ENCODE measurements at regions not wholly inside any gene's neighbourhood (a gene's known extent, or its start where the extent isn't known, plus 50 kb on each side); places are given as distances from the start of the nearest gene placed in this dataset.
"Not testable (repeated sequence)": the region's sequence is repeated elsewhere in the genome, so short reads cannot be mapped to it uniquely, and the experiment has no call there.

DNA sequence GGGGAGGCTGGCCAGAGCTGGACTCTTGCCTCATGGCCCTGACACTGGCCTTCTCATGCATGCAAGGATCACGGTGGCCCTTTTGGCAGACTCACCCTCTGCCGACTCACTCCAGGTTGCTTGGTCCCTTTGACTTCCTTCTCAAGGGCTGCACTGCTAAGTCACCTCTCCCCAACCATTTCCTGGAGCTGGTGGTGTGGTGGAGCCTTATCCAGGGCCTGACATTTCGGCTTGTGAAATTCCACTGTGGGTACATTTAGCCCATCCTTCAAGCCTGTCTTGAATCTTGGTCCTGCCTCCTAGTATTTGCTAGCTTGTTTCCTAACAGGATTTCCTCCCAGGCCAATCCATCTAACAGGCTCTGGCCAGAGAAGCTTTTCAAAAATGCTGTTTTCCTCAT lies 52.6 kb upstream of the JUN start:
- no peak for DNase-seq (ENCODE audit: low read depth in 2 of 2)

DNA sequence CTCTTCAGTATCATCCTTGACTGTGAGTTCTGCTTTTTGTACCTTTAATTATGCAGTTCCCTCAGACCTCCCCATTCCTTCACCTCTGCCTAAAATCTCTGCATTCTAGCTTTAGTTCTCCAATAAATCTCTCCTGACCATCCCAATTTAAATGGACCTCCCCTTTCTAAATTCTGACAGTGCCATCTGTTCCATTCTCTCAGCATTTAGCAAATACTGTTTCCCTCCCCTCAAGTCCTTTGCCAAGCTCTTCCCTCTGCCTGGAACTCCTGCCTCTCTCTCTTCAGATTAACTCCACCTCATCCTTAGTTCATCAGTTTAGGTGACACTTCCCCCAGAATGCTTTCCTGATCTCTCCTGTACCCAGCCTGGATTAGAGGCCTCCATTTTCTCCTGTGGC lies 54.0 kb upstream of the JUN start:
- DNase-seq (ENCODE audit: low read depth in 2 of 2), result no peak

DNA sequence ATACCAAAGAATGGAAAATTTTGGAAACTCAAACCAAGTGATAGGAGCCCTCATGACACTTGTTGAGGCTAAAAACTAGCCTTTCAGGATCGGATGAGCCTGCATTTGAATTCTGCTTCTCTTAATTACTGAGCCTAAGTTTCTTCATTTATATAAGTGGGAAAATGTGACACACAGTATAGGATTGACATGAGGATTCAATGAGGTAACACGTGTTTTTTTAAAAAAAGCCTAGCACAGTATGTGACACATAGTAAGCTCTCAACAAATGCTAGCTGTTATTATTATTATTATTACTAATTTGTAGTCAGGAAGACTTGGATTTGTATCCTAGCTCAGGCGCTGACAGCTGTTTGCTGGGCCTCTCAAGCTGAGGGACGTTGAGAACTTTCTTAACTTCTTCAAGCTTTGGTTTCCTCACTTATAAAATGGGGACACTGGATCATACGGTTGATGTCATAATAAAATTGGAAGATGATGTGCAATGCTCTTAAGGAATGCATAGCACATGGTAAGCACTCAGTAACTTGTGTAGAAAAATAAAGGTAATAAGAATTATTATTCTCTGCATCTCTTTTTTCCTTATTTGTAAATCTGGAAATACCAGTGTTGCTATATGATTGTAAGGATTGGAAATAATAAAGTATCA lies 55.4 kb upstream of the JUN start:
- DNase-seq (ENCODE audit: low read depth in 2 of 2), result no peak

GRCh38 chr1:58839846-58840835 lies 56.3 kb upstream of the JUN start:
- no peak for DNase-seq (ENCODE audit: low read depth in 2 of 2)

- DNase-seq (ENCODE audit: low read depth in 2 of 2), result peak in 1 of 2 donors; percentile 9
Observed at GRCh38 chr1:58841455-58841854, 57.6 kb upstream of the JUN start.

- DNase-seq (ENCODE audit: low read depth in 2 of 2), result no peak
Observed at GRCh38 chr1:58842941-58843340, 59.1 kb upstream of the JUN start.

DNA sequence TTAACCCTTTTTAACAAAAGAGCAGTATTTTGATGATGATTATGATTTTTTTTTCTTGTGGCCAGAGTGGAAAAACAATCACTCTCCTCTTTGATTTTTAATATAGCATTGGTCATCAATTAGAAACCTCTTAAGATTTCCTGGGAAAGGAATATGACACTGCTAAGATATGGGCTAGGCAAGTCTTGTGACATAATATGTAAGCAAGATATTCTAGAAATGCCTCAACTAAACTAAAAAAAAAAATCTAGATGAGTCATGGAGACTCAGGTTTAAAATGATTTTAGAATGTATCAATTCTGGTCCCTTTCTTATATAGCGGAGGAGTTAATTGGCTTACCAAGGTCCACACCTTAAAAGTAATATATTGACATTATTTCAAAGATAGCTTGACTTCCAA lies 60.3 kb upstream of the JUN start:
- no peak for DNase-seq (ENCODE audit: low read depth in 2 of 2)

GRCh38 chr1:58845942-58846341 lies 62.1 kb upstream of the JUN start:
- no peak for DNase-seq (ENCODE audit: low read depth in 2 of 2)

- DNase-seq (ENCODE audit: low read depth in 2 of 2), result no peak
Observed at GRCh38 chr1:58848818-58849411, 65.1 kb upstream of the JUN start.

- DNase-seq (ENCODE audit: low read depth in 2 of 2), result no peak
Observed at GRCh38 chr1:58849551-58849950, 65.7 kb upstream of the JUN start.

GRCh38 chr1:58850636-58851035 lies 66.8 kb upstream of the JUN start:
- no peak for DNase-seq (ENCODE audit: low read depth in 2 of 2)

GRCh38 chr1:58852731-58853485 lies 69.1 kb upstream of the JUN start:
- DNase-seq (ENCODE audit: low read depth in 2 of 2), result no peak

GRCh38 chr1:58854576-58854975 lies 70.7 kb upstream of the JUN start:
- no peak for DNase-seq (ENCODE audit: low read depth in 2 of 2)

- no peak for DNase-seq (ENCODE audit: low read depth in 2 of 2)
Observed at GRCh38 chr1:58855274-58856165, 71.7 kb upstream of the JUN start.

- DNase-seq (ENCODE audit: low read depth in 2 of 2), result not testable (repeated sequence)
Observed at GRCh38 chr1:58856281-58856680, 72.4 kb upstream of the JUN start.

DNA sequence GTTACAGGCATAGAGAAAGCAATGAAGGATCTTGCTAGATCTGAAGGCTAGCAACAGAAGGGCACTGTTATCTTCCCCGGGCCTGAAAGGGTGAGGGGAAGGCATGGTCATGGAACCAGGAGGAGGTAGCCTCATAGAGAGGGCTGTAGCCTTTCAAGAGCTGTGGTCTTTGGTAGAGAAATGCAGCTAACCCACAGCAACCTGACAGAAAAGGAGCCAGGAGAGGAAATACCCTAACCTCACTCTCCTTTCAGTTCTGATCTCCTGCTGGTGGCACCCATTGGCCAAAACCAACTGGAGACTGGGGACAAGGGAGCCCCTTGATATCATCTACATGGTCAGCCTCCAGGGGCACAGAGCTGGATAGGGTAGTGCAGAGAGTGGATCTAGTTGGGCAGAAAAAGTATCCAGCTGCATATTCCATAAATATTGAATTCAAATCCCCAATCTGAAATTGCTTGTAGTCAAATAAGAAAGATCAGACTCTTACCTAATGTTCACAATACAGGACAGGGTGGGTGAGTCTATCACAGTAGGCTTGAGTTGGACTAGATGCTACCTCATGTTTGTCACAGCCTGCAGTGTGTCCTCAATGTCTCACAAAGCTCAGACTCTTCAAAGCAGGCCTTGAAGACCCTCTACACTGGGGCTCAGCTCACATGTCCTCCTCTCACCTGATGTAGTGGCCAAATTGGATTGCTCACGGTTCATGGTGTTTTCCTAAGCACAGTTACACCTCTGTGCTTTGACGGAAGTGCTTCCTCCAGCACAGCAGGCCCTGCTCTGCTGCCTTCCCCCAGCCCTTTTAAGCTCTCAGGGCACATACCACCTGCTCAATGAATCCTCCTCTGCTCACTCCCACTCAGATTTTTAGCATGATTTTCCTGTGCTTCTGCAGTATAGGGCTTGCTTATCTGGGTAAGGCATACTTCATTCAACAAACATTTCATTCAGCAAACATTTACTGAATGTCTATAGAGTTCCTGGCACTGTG lies 74.1 kb upstream of the JUN start:
- DNase-seq (ENCODE audit: low read depth in 2 of 2), result peak in 1 of 2 donors; percentile 12

GRCh38 chr1:58859769-58860485 lies 76.1 kb upstream of the JUN start:
- no peak for DNase-seq (ENCODE audit: low read depth in 2 of 2)

DNA sequence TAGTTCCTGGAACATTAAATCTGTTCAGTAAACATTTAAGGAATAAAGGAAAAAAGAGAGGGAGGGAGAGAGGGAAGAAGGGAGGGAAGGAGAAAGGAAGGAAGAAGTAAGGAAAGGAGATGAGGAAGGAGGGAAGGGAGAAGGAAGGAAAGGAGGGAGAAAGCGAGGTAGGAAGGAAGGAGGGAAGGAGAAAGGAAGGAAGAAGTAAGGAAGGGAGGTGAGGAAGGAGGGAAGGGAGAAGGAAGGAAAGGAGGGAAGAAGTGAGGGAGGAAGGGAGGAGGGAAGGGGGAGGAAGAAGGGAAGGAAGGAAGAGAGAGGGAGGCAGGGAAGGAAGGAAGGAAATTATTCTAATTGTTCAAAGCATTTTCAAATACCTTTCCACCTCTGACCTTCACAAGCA lies 77.2 kb upstream of the JUN start:
- DNase-seq (ENCODE audit: low read depth in 2 of 2), result no peak

DNA sequence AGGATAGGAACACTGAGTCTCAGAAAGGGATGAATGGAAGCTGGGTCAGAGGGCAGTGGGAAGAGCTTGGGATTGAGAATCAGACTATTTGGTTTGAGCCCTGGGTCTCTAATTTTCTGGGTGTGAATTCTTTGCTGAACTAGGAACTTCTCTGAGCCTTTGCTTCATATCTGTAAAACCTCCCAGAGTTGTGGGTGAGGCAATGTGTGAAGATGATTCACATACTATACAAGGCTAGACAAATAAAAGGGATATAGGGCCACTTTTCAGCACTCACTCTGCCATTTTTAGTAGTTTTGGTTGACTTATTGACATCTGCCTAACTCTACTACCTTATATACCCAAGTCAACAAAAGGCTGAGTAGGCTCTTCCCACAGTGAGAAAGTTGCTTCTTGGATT lies 77.7 kb upstream of the JUN start:
- DNase-seq (ENCODE audit: low read depth in 2 of 2), result no peak
